Lung (tissue), 11 donors: ENCODE measurements at regions not wholly inside any gene's neighbourhood (a gene's known extent, or its start where the extent isn't known, plus 50 kb on each side); places are given as distances from the start of the nearest gene placed in this dataset.
"Not testable (repeated sequence)": the region's sequence is repeated elsewhere in the genome, so short reads cannot be mapped to it uniquely, and the experiment has no call there.

Experiments
- ATAC-seq: fragments of 200-7000 bp; cut with Tn5 transposase; one replicate; pipeline ENCODE4 v1.9.1; 2020; ENCODE audit warnings: moderate number of reproducible peaks; ENCODE audit not compliant: insufficient read depth, low FRiP score
- DNase-seq, 3 donors: peaks; one replicate each; pipeline ENCODE4 v3.0.0-alpha.2; 2013 to 2017
- H3K27ac ChIP-seq, 2 donors: one replicate each; pipeline ENCODE4 v1.5.1; 2013; ENCODE audit warnings: mild to moderate bottlenecking in 2 of 2, moderate library complexity in 2 of 2, control low read depth in 1 of 2, inconsistent platforms in 1 of 2, low read depth in 1 of 2, low read length in 1 of 2
- H3K27me3 ChIP-seq, 3 donors: one replicate each; pipeline ENCODE4 v1.5.1; 2013; ENCODE audit warnings: low read length in 2 of 3; ENCODE audit not compliant: control insufficient read depth in 3 of 3, insufficient read depth in 3 of 3
- H3K36me3 ChIP-seq, 4 donors: one replicate each; pipeline ENCODE4 v1.5.1; 2013; ENCODE audit warnings: low read length in 4 of 4, mild to moderate bottlenecking in 1 of 4, moderate library complexity in 1 of 4; ENCODE audit not compliant: control insufficient read depth in 4 of 4, insufficient read depth in 4 of 4
- H3K4me1 ChIP-seq, 5 donors: one replicate each; pipeline ENCODE4 v1.5.1; 2013; ENCODE audit warnings: low read length in 5 of 5, mild to moderate bottlenecking in 2 of 5, moderate library complexity in 1 of 5; ENCODE audit not compliant: control insufficient read depth in 5 of 5, insufficient read depth in 5 of 5
- H3K4me3 ChIP-seq: one replicate; pipeline ENCODE4 v1.5.1; 2013; ENCODE audit warnings: mild to moderate bottlenecking, control low read depth, moderate library complexity
- H3K9ac ChIP-seq, 2 donors: one replicate each; pipeline ENCODE4 v1.5.1; 2013; ENCODE audit warnings: low read length in 2 of 2, control low read depth in 1 of 2; ENCODE audit not compliant: insufficient read depth in 1 of 2
- H3K9me3 ChIP-seq, 4 donors: one replicate each; pipeline ENCODE4 v1.5.1; 2013; ENCODE audit warnings: low read length in 3 of 4, mild to moderate bottlenecking in 1 of 4, moderate library complexity in 1 of 4; ENCODE audit not compliant: control insufficient read depth in 4 of 4, insufficient read depth in 3 of 4
- WGBS, 2 donors: extraction: QIAGEN DNeasy Blood & Tissue Kit; methylation state at CpG; one replicate each; pipeline ENCODE4 v1.1.7; 2013; 5-methylcytosine and 5-hydroxymethylcytosine counted together
- TF ChIP-seq, protein P1 (sequence below): IDR thresholded peaks from 2 replicates; pipeline ENCODE4 v1.5.1; 2012; ENCODE audit warnings: mild to moderate bottlenecking; ENCODE audit errors: control extremely low read depth, extremely low read depth
- donor health status: control.
- donor health status: control.
- donor health status: Bipolar disorder and iron deficiency.
- donor health status: healthy.
- donor health status: DM: yes; HTN: yes; CAD: no.

DNA sequence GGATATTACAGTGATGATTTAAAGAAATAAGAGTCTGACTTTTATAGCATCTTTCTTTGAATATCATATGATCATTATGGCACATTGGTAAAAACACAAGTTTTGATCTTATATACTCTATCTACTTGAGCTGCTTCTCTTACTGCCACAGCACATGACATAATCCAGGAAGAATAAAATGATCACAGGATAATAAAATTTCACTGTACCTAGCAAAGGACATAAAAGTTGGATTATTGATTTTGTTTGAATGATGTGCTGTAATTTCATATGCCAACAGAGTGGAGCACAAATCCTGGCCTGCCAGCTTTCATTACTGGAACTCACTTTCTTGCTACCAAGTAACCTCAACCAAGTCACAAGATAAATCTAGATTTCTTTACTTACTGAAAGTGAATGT is 162.1 kb upstream of the NANOGP8 start:
- Histone ChIP-seq H3K27ac (no peak overlapping the region), H3K4me1 (no peaks in the 10 kb centered on the region), H3K27me3 (no peaks in the 10 kb centered on the region), H3K36me3 (no peaks in the 10 kb centered on the region), H3K9me3 (no peaks in the 10 kb centered on the region), H3K4me3 (no peak overlapping the region), H3K9ac (no peak overlapping the region)
- TF ChIP-seq, protein P1, sequence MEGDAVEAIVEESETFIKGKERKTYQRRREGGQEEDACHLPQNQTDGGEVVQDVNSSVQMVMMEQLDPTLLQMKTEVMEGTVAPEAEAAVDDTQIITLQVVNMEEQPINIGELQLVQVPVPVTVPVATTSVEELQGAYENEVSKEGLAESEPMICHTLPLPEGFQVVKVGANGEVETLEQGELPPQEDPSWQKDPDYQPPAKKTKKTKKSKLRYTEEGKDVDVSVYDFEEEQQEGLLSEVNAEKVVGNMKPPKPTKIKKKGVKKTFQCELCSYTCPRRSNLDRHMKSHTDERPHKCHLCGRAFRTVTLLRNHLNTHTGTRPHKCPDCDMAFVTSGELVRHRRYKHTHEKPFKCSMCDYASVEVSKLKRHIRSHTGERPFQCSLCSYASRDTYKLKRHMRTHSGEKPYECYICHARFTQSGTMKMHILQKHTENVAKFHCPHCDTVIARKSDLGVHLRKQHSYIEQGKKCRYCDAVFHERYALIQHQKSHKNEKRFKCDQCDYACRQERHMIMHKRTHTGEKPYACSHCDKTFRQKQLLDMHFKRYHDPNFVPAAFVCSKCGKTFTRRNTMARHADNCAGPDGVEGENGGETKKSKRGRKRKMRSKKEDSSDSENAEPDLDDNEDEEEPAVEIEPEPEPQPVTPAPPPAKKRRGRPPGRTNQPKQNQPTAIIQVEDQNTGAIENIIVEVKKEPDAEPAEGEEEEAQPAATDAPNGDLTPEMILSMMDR, result no peak
- no peak for ATAC-seq
- no peak for DNase-seq

DNA sequence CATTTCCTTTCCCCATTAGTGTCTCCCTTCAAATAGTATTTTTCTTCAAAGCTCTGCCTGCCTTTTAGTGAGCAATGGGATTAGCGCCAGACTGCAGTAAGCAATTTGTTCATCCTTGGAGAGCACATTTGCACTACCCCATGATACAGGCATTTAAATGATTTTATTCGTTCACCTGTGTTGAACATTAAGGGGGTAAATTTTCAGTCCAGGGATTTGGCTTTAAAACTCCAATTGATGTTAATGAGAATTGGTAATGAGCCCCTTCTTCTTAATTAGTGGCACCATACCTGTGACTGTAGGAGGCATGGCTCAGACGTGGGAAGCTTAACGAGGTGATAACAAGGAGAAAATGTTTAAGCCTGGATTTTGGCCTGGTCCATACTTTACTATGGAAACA is 161.4 kb upstream of the NANOGP8 start:
- Histone ChIP-seq H3K4me3 (no peak overlapping the region), H3K27ac (no peak overlapping the region), H3K36me3 (no peaks in the 10 kb centered on the region), H3K9ac (no peak overlapping the region), H3K4me1 (no peaks in the 10 kb centered on the region), H3K9me3 (no peaks in the 10 kb centered on the region), H3K27me3 (no peaks in the 10 kb centered on the region)
- DNase-seq, result no peak
- WGBS, 2 donors, result 84 to 85% methylated on average over 4 of the region's 4 CpGs
- no peak for ATAC-seq
- TF ChIP-seq, protein P1, result no peak

DNA sequence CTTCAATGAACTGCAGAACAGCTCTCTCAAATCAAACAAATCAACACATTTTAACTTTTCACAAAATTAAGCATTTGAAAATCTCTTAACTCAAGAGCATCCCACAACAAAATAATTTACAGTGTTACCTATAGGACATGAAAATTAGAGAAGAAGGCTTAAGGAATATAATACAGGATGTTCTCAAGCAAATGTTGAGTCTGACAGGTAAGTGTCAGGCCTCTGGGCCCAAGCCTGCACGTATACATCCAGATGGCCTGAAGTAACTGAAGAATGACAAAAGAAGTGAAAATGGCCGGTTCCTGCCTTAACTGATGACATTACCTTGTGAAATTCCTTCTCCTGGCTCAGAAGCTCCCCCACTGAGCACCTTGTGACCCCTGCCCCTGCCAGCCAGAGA is 160.6 kb upstream of the NANOGP8 start:
- WGBS, 2 donors, result 60 to 88% methylated on average over 2 of the region's 2 CpGs
- not testable (repeated sequence) for H3K4me1 ChIP-seq, H3K27me3 ChIP-seq, H3K27ac ChIP-seq, H3K9me3 ChIP-seq, ATAC-seq, H3K9ac ChIP-seq, H3K36me3 ChIP-seq, DNase-seq, H3K4me3 ChIP-seq

DNA sequence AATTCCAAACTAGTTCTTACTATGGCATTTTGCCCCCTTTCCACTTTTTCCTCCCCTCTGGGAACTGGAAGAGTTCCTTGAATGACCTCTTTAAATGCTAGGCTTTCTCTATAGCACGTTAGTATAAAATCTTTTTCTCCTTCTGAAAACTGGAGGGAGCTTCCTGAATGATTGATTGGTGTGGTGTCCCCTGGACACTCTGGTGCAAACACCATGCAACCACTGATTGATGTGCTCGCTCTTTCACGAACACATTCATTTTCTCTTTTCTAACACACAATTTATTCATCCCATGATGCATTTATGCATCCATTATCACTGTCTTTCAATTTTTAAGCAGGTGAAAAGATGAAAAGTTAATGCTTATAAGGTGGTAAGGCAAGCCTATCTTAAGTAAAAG is 159.1 kb upstream of the NANOGP8 start:
- H3K27me3 ChIP-seq, result no peaks in the 10 kb centered on the region
- no peak overlapping the region for H3K9ac ChIP-seq
- ATAC-seq (no peak), DNase-seq (no peak)
- H3K27ac ChIP-seq, result no peak overlapping the region
- no peaks in the 10 kb centered on the region for H3K36me3 ChIP-seq
- H3K4me3 ChIP-seq, result no peak overlapping the region
- H3K4me1 ChIP-seq, result no peaks in the 10 kb centered on the region
- 86% methylated on average over 3 of the region's 3 CpGs for whole genome bisulfite sequencing, 2 donors
- TF ChIP-seq, protein P1, result no peak
- H3K9me3 ChIP-seq, result no peaks in the 10 kb centered on the region
